AG04450 (cell line): ENCODE measurements at regions not wholly inside any gene's neighbourhood (a gene's known extent, or its start where the extent isn't known, plus 50 kb on each side); places are given as distances from the start of the nearest gene placed in this dataset.

Source experiments
- CTCF ChIA-PET: fragments of 300-600, 350-600 bp; formaldehyde crosslinking; extraction: SDS; loops from one replicate; lab custom pipeline; 2022; ENCODE audit warnings: antibody characterized with exemption, inconsistent platforms; lab: Charles Lee
- POLR2A ChIA-PET: fragments of 350-600 bp; formaldehyde crosslinking; extraction: SDS; loops from one replicate; lab custom pipeline; 2021; ENCODE audit warnings: antibody characterized with exemption, inconsistent platforms; lab: Yijun Ruan, JAX
- DNase-seq: peaks from one replicate; pipeline ENCODE4 v3.0.0-alpha.2; 2011; ENCODE audit warnings: low read depth, low spot score
- H3K27ac ChIP-seq: one replicate; pipeline ENCODE4 v1.5.1; 2012; ENCODE audit warnings: low read depth, low read length, control low read depth
- H3K27me3 ChIP-seq: one replicate; pipeline ENCODE4 v1.6.0; 2012; ENCODE audit warnings: low read length; ENCODE audit not compliant: control insufficient read depth, insufficient read depth
- H3K4me3 ChIP-seq: 2 replicates; pipeline ENCODE4 v1.5.1; 2011; ENCODE audit warnings: mild to moderate bottlenecking, low read depth, low read length, control low read depth
- H3K9me3 ChIP-seq: 2 replicates; pipeline ENCODE4 v1.5.1; 2012; ENCODE audit warnings: low read length; ENCODE audit not compliant: control insufficient read depth, insufficient read depth
- CTCF ChIP-seq: IDR thresholded peaks from 2 replicates; pipeline ENCODE4 v1.5.1; 2011; ENCODE audit warnings: low read depth, low read length, control low read depth, inconsistent platforms

DNA sequence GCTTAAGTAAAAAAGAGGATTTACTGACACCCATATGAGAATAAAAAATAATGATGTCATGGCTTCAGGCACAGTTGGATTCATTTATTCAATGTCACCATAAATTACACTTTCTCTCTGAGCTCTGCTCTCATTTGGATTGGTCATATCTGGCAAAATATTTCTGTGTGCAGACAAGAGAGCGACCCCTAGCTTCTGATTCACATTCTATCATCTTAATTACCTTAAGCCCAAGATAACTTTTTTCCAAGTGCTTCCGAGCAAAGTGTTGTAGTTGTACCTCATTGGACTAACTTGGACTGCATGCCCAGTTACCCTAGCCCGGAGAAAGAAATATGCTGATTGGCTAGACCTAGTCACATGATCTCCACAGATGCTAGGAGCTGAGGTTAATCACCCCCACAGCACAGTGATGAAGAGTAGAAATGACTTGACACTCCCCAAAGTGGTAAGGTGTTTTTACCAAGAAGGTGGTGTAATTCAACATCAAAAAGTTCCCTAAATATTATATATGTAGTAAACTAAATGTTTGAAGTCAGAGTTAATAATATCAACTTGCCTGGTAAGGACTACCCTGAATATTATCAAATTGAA is 552.2 kb upstream of the SUCLG2 start:
- DNase-seq = no peak
- no peak overlapping the region for H3K27ac ChIP-seq
- POLR2A ChIA-PET = no interaction called here
- CTCF ChIA-PET = interaction anchor here (1.0 kb wide), 1 partner anchor 1093 kb away, joined by 4 read pairs; no protein-coding TSS in a partner anchor
- no peaks in the 10 kb centered on the region for H3K9me3 ChIP-seq
- TF ChIP-seq CTCF = peak; percentile 22; the same call in 1 of the 2 replicates
- no peak overlapping the region for H3K4me3 ChIP-seq
- no peaks in the 10 kb centered on the region for H3K27me3 ChIP-seq

GRCh38 chr3:68186733-68187132 is 532.3 kb upstream of the SUCLG2 start:
- ChIA-PET CTCF (no interaction called here), POLR2A (no interaction called here)
- no peaks in the 10 kb centered on the region for H3K27me3 ChIP-seq
- DNase-seq = no peak
- no peak for TF ChIP-seq CTCF
- no peaks in the 10 kb centered on the region for H3K9me3 ChIP-seq
- no peak overlapping the region for H3K27ac ChIP-seq
- no peak overlapping the region for H3K4me3 ChIP-seq

GRCh38 chr3:68176600-68176999 is 522.2 kb upstream of the SUCLG2 start:
- ChIA-PET CTCF (no interaction called here), POLR2A (no interaction called here)
- no peaks in the 10 kb centered on the region for H3K27me3 ChIP-seq
- no peak for TF ChIP-seq CTCF
- H3K9me3 ChIP-seq = no peaks in the 10 kb centered on the region; the same call in 1 of the 2 replicates
- no peak overlapping the region for H3K27ac ChIP-seq
- DNase-seq = no peak
- no peak overlapping the region for H3K4me3 ChIP-seq

GRCh38 chr3:68173012-68173634 is 518.7 kb upstream of the SUCLG2 start:
- POLR2A ChIA-PET = no interaction called here
- H3K9me3 ChIP-seq = no peaks in the 10 kb centered on the region; the same call in 1 of the 2 replicates
- no peaks in the 10 kb centered on the region for H3K27me3 ChIP-seq
- no peak for DNase-seq
- no peak overlapping the region for H3K27ac ChIP-seq
- H3K4me3 ChIP-seq = no peak overlapping the region
- no peak for TF ChIP-seq CTCF
- CTCF ChIA-PET = no interaction called here

DNA sequence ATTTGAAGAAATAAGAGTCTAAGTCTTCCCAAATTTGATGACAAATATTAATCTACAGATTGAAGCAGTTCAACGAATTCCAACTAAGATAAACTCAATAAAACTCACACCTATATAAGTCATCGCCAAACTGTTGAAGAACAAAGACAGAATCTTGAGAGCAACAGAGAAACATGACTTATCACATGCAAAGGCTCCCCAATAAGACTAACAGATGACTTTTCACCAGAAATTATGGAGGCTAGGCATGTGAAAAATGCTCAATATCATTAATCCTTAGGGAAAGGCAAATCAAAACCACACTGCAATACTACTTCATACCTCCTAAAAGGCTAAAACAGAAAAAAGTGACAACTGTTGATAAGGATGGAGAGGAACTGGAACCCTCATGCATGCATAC is 517.6 kb upstream of the SUCLG2 start:
- Histone ChIP-seq H3K4me3 (no peak overlapping the region), H3K27me3 (no peaks in the 10 kb centered on the region), H3K27ac (no peak overlapping the region), H3K9me3 (peaks cover 4% of the 10 kb centered on the region)
- ChIA-PET POLR2A (no interaction called here), CTCF (no interaction called here)
- no peak for TF ChIP-seq CTCF
- DNase-seq = no peak
